Endothelial cell (in vitro differentiated cells): ENCODE measurements at regions not wholly inside any gene's neighbourhood (a gene's known extent, or its start where the extent isn't known, plus 50 kb on each side); places are given as distances from the start of the nearest gene placed in this dataset.

Experiments used
- DNase-seq: peaks from one replicate; pipeline ENCODE4 v3.0.0; 2021; ENCODE audit warnings: low spot score
- H3K27ac Mint-ChIP-seq: one replicate; pipeline ENCODE4 v1.8.0; 2021; ENCODE audit warnings: mixed read lengths, inconsistent platforms; ENCODE audit not compliant: unreplicated experiment
- H3K27me3 Mint-ChIP-seq: one replicate; pipeline ENCODE4 v1.8.0; 2021; ENCODE audit warnings: mild to moderate bottlenecking, moderate library complexity, mixed read lengths, inconsistent platforms; ENCODE audit not compliant: unreplicated experiment
- H3K36me3 Mint-ChIP-seq: one replicate; pipeline ENCODE4 v1.8.0; 2021; ENCODE audit warnings: mild to moderate bottlenecking, low read depth, mixed read lengths, inconsistent platforms; ENCODE audit not compliant: unreplicated experiment
- H3K4me1 Mint-ChIP-seq: one replicate; pipeline ENCODE4 v1.8.0; 2021; ENCODE audit warnings: mild to moderate bottlenecking, mixed read lengths, inconsistent platforms; ENCODE audit not compliant: unreplicated experiment
- H3K4me3 Mint-ChIP-seq: one replicate; pipeline ENCODE4 v1.8.0; 2021; ENCODE audit warnings: mild to moderate bottlenecking, mixed read lengths, inconsistent platforms; ENCODE audit not compliant: unreplicated experiment
- H3K9me3 Mint-ChIP-seq: one replicate; pipeline ENCODE4 v1.8.0; 2021; ENCODE audit warnings: mixed read lengths, inconsistent platforms; ENCODE audit not compliant: unreplicated experiment
- CTCF ChIP-seq: fragments of 200-600 bp; sonication (generic); IDR thresholded peaks from one replicate; pipeline ENCODE4 v1.5.0; 2021; ENCODE audit warnings: antibody characterized with exemption; ENCODE audit not compliant: unreplicated experiment

GRCh38 chr4:166284221-166284620, 411.2 kb downstream of the TLL1 start:
- Mint-ChIP-seq H3K36me3 (no peaks in the 10 kb centered on the region), H3K27ac (no peak overlapping the region), H3K4me3 (no peak overlapping the region), H3K27me3 (no peaks in the 10 kb centered on the region), H3K9me3 (no peaks in the 10 kb centered on the region), H3K4me1 (no peaks in the 10 kb centered on the region)
- DNase-seq, result no peak
- no peak for TF ChIP-seq CTCF

- Mint-ChIP-seq H3K4me1 (no peaks in the 10 kb centered on the region), H3K4me3 (no peak overlapping the region), H3K9me3 (no peaks in the 10 kb centered on the region), H3K27ac (no peak overlapping the region), H3K27me3 (no peaks in the 10 kb centered on the region), H3K36me3 (no peaks in the 10 kb centered on the region)
- TF ChIP-seq CTCF, result no peak
- DNase-seq, result no peak
Observed at GRCh38 chr4:166290426-166290825, 417.4 kb downstream of the TLL1 start.

GRCh38 chr4:166293556-166293955, 420.5 kb downstream of the TLL1 start:
- no peak for TF ChIP-seq CTCF
- H3K27ac Mint-ChIP-seq, result no peak overlapping the region
- no peak for DNase-seq
- H3K4me3 Mint-ChIP-seq, result no peak overlapping the region
- no peaks in the 10 kb centered on the region for H3K9me3 Mint-ChIP-seq
- H3K36me3 Mint-ChIP-seq, result no peaks in the 10 kb centered on the region
- no peaks in the 10 kb centered on the region for H3K27me3 Mint-ChIP-seq
- no peaks in the 10 kb centered on the region for H3K4me1 Mint-ChIP-seq

- Mint-ChIP-seq H3K36me3 (no peaks in the 10 kb centered on the region), H3K9me3 (no peaks in the 10 kb centered on the region), H3K4me1 (no peaks in the 10 kb centered on the region), H3K27ac (no peak overlapping the region), H3K4me3 (no peak overlapping the region), H3K27me3 (no peaks in the 10 kb centered on the region)
- no peak for TF ChIP-seq CTCF
- no peak for DNase-seq
Observed at GRCh38 chr4:166301266-166301665, 428.2 kb downstream of the TLL1 start.

- H3K27ac Mint-ChIP-seq, result no peak overlapping the region
- no peak for DNase-seq
- H3K4me3 Mint-ChIP-seq, result no peak overlapping the region
- H3K4me1 Mint-ChIP-seq, result no peaks in the 10 kb centered on the region
- no peaks in the 10 kb centered on the region for H3K36me3 Mint-ChIP-seq
- TF ChIP-seq CTCF, result no peak
- H3K9me3 Mint-ChIP-seq, result no peaks in the 10 kb centered on the region
- no peaks in the 10 kb centered on the region for H3K27me3 Mint-ChIP-seq
Observed at GRCh38 chr4:166308647-166309046, 435.6 kb downstream of the TLL1 start.
